NCI-H2196 treated with DMSO at 0.1 percent for 48 hours (cell line): ENCODE measurements at regions not wholly inside any gene's neighbourhood (a gene's known extent, or its start where the extent isn't known, plus 50 kb on each side); places are given as distances from the start of the nearest gene placed in this dataset.

Experiments used
- DNase-seq: peaks from one replicate; lab custom pipeline; 2025; ENCODE audit not compliant: unreplicated experiment; lab: John Stamatoyannopoulos, UW

- DNase-seq = no peak
Observed at GRCh38 chr12:118467641-118468305, 91.4 kb downstream of the SUDS3 start.

DNA sequence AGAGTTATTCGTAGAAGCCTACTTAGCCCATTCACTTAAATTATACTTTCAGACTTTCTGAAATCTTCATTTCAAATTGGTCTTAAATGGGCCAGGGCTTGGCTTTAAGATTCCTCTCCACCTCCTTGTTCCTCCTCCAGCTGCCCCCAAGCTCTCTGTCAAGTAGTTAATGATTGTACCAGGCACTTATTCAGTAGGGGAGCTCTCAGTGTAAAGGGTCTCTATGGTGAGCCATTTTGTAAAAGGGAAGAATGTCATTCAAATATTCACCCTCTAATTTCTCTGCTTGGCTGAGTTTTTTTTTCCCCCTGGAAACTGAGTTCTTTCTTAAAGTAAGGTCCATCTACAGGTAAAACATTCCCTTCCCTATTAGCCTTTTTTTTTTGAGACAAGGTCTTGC is 96.6 kb downstream of the SUDS3 start:
- DNase-seq = no peak

DNA sequence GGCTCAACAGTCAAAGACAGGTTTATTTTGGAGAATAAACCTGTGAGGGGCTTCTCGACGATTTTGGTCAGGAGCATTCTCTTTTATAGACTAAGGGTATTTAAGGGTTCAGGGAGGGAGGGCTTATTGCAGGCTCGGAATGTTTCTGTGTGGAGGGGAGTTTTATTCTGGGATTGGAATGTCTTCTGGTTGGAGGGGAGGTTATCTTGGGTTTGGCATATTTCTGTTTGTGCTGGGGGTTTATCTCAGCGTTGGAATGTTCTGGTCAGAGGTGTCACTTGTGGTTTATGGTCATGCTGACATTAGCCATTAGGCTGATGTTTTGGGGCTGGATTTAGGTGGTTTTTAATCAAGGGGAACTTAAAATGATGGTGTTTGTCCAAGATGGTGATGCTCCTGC is 103.9 kb downstream of the SUDS3 start:
- DNase-seq = no peak

GRCh38 chr12:118488034-118488433 is 111.7 kb downstream of the SUDS3 start:
- no peak for DNase-seq

- DNase-seq = no peak
Observed at GRCh38 chr12:118493962-118494361, 117.6 kb downstream of the SUDS3 start.

- DNase-seq = no peak
Observed at GRCh38 chr12:118494776-118495175, 118.4 kb downstream of the SUDS3 start.

DNA sequence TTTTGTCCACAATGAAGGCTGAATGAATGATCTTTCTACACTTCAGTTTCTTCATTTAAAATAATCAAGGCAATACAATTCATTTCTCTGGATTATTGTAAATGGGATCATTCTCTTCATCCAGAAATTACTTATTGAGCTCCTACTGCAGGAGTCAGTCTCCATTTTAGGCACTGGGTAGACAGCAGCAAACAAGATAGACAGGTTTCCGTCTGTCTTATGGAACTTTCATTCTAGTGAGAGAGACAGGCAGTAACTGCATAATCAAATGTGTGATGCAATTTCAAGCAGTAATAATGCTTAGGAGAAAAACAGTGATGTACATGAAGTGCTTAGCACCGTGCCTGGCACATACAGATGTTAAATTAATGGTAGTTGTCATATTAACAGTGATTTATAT is 118.9 kb downstream of the SUDS3 start:
- no peak for DNase-seq

DNA sequence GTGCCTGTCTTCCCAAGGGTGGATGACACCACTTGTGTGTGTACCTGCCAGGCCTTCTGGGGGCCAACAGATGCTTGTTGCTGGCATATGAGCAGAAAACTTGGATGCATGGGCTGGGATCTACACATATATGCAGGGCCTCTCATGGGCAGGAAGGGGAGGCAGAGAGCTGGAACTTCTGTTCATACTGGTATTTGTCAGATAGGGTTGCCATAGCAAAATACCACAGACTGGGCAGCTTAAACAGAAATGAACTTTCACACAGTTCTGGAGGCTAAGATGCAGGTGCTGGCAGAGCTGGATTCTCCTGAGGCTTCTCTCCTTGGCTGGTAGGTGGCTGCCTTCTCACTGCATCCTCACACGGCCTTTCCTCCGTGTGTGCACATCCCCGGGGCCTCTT is 121.8 kb downstream of the SUDS3 start:
- no peak for DNase-seq

GRCh38 chr12:118500299-118500698 is 123.9 kb downstream of the SUDS3 start:
- DNase-seq = no peak

GRCh38 chr12:118501489-118501888 is 125.1 kb downstream of the SUDS3 start:
- DNase-seq = no peak

GRCh38 chr12:118503476-118503875 is 127.1 kb downstream of the SUDS3 start:
- no peak for DNase-seq

- no peak for DNase-seq
Observed at GRCh38 chr12:118512669-118513068, 136.3 kb downstream of the SUDS3 start.

GRCh38 chr12:118513611-118514010 is 137.3 kb downstream of the SUDS3 start:
- no peak for DNase-seq

DNA sequence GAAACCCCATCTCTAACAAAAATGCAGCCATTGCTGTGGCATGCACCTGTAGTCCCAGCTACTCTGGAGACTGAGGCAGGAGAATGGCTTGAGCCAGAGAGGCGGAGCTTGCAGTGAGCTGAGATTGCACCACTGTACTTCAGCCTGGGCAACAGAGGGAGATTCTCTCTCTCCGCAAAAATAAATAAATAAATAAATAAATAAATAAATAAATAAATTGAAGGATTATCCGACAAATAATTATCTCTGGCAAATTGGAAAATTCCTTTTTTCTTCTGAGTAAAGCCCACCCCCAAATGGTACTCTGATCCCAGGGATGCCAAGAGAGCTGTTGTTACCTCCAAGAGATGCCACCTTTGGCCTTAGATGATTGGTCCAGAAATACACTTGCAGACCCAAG is 137.9 kb downstream of the SUDS3 start:
- DNase-seq = no peak

DNA sequence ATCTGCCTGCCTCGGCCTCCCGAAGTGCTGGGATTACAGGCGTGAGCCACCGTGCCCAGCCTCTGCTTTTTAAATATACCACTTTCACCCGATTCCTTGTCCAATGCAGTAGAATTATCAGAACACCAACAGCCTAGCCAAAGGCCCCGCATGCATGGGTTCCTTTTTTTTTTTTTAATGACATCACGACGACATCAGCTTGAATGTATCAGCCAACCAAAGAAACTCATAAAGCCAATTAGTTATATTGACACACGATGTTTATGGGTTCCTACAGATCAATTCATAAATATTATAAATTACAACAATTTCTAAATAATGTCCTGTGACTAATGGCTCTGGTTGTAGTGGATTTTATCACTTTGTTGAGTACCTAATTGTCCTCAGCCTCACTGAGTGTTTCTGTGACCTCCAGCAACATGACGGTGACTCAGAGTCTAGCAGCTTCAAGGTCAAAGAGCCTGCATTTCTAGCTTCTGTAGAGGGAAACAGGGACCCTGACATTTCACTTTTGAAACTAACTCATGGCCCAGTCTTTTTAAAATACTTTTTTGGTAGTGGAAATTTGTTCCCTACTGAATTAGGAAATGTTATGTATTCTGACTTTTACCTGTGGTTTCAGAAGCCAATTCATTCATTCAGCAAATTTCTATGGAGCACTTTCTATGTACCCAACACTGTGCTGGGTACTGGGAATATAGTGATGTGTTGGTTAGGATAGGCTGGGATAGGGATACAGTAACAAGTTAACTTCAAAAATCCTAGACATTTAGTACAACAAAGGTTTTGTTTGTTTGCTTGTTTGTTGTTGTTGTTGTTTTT is 144.1 kb downstream of the SUDS3 start:
- no peak for DNase-seq

GRCh38 chr12:118521036-118521370 is 144.6 kb downstream of the SUDS3 start:
- no peak for DNase-seq

GRCh38 chr12:118524446-118524845 is 148.1 kb downstream of the SUDS3 start:
- no peak for DNase-seq

GRCh38 chr12:118525216-118525615 is 148.9 kb downstream of the SUDS3 start:
- no peak for DNase-seq

DNA sequence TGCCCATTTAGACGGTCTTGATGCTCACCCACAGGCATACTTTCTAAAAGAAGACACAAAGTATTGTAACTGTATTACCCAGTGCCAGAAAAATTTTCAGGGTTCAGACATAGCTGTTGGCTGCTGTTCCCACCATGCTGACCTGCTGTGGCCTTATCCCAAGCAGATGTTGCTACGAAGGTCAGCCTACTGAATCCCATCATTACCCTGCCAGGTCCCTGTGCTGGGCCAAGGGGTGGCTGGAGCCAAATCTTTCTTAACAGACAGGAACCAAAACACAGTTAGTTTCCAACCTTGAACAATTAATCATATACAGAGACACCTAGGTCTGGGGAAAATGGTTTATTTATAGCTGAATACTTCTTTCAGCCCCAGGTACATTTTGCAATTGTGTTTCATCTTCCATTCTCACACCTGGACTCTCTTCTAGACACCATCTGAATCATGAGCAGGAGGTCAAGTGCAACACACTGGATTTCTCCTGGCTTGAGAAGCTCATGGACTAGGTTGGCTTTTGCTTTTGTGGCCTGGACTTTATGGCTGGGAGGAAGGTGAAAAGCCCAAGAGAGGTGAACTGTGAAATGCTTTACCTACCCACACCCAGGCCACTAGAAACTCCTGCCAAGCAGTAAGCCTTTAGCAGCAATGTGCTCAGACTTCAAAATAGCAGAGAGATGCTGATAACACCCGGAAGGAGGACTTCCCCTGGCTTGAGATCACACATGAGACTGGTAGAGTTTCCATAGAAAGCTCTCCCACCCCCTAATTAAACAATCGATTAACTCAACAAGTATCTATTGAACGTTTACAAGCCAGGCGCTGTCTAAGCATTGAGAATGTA is 150.1 kb downstream of the SUDS3 start:
- DNase-seq = no peak

GRCh38 chr12:118527310-118527709 is 151.0 kb downstream of the SUDS3 start:
- DNase-seq = no peak

DNA sequence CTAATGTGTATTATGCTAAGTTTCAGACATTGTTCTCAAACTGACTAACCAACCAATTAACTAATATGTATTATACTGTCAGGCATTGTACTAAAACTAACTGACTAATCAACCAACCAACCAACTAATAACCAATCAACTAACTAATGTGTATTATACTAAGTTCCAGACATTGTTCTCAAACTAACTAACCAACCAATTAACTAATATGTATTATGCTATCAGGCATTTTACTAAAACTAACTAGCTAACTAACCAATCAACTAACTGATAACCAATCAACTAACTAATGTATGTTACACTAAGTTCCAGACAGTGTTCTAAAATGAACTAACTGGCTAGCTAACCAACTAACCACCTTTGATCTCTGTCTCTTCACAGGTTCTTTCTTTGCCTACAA is 152.3 kb downstream of the SUDS3 start:
- no peak for DNase-seq

DNA sequence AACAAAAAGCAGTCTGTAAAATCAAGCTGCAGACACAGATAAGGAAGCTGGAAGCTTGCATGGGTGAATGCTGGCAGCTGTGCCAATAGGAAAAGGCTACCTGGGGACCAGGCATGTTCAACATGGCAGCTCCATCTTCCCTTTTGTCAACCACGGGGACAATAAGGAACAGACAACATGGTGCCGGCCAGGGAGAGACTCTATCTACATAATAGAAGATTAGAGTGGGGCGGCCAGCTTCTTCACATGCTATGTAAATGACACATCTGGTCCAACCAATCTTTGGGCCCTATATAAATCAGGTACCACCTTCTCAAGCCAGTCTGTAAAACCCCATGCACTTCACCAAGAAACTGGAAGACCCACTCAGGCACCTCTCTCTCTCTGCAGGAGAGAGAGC is 157.6 kb downstream of the SUDS3 start:
- no peak for DNase-seq
